ENCODE measurements at regions not wholly inside any gene's neighbourhood (a gene's known extent, or its start where the extent isn't known, plus 50 kb on each side); places are given as distances from the start of the nearest gene placed in this dataset.
"Not testable (repeated sequence)": the region's sequence is repeated elsewhere in the genome, so short reads cannot be mapped to it uniquely, and the experiment has no call there.

DNA sequence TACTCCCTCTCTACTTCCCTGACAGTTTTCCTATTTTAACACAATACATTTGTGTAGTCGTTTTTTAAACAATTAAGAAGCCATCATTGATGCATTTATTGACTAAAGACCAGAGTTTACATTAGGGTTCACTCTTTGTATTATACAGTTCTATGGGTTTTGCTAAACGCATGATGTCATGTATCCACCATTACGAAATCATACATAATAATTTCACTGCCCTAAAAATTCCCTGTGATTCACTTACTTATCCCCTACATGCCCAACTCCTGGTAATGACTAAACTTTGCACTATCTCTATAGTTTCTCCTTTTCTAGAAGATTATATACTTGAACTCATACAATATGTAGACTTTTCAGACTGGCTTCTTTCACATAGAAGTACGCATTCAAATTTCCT, 1016.5 kb upstream of the FOXG1 start:
- H3K4me1 ChIP-seq (ENCODE audit: control insufficient read depth, insufficient read depth, low read length): no peaks in the 10 kb centered on the region
- H3K36me3 ChIP-seq (ENCODE audit: control insufficient read depth, insufficient read depth, low read length): no peaks in the 10 kb centered on the region
- ChIA-PET POLR2A (no interaction called here), CTCF (no interaction called here)
- ATAC-seq (no peak), DNase-seq (ENCODE audit: low read depth, low spot score) (no peak)
- H3K27me3 ChIP-seq (ENCODE audit: control insufficient read depth, insufficient read depth, low read length): no peaks in the 10 kb centered on the region
- intact Hi-C loops (cut with micrococcal nuclease; ENCODE audit: unreplicated experiment) (no loop called here), in situ Hi-C loops (cut with HindIII; ENCODE audit: low pct_unique_long_range_greater_than_20kb, low sequenced_read_pairs) (no loop called here)
- no peak overlapping the region for H3K4me3 ChIP-seq (ENCODE audit: low read depth in 2 of 2, low read length in 2 of 2)
- H3K9me3 ChIP-seq (ENCODE audit: control insufficient read depth, insufficient read depth, low read depth, low read length): no peaks in the 10 kb centered on the region
- no peak for TF ChIP-seq TCF7L2 (IDR thresholded peaks at IDR 0.05; ENCODE audit: low read depth, low read length)
- no peak for TF ChIP-seq SIN3A (IDR thresholded peaks at IDR 0.05; ENCODE audit: borderline replicate concordance, insufficient read depth, low read depth, low read length)
- TF ChIP-seq CTCF (IDR thresholded peaks at IDR 0.05): no peak
- TF ChIP-seq POLR2AphosphoS5 (IDR thresholded peaks at IDR 0.05; ENCODE audit: low read depth, low read length): no peak
- TF ChIP-seq, protein P1, sequence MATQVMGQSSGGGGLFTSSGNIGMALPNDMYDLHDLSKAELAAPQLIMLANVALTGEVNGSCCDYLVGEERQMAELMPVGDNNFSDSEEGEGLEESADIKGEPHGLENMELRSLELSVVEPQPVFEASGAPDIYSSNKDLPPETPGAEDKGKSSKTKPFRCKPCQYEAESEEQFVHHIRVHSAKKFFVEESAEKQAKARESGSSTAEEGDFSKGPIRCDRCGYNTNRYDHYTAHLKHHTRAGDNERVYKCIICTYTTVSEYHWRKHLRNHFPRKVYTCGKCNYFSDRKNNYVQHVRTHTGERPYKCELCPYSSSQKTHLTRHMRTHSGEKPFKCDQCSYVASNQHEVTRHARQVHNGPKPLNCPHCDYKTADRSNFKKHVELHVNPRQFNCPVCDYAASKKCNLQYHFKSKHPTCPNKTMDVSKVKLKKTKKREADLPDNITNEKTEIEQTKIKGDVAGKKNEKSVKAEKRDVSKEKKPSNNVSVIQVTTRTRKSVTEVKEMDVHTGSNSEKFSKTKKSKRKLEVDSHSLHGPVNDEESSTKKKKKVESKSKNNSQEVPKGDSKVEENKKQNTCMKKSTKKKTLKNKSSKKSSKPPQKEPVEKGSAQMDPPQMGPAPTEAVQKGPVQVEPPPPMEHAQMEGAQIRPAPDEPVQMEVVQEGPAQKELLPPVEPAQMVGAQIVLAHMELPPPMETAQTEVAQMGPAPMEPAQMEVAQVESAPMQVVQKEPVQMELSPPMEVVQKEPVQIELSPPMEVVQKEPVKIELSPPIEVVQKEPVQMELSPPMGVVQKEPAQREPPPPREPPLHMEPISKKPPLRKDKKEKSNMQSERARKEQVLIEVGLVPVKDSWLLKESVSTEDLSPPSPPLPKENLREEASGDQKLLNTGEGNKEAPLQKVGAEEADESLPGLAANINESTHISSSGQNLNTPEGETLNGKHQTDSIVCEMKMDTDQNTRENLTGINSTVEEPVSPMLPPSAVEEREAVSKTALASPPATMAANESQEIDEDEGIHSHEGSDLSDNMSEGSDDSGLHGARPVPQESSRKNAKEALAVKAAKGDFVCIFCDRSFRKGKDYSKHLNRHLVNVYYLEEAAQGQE (IDR thresholded peaks at IDR 0.05; ENCODE audit: insufficient read depth in 1 of 2, low read depth in 2 of 2, low read length in 1 of 2): no peak
- no TSS peak for BruUV-seq (replicated peaks)
- H3K27ac ChIP-seq (ENCODE audit: low read length): no peak overlapping the region

DNA sequence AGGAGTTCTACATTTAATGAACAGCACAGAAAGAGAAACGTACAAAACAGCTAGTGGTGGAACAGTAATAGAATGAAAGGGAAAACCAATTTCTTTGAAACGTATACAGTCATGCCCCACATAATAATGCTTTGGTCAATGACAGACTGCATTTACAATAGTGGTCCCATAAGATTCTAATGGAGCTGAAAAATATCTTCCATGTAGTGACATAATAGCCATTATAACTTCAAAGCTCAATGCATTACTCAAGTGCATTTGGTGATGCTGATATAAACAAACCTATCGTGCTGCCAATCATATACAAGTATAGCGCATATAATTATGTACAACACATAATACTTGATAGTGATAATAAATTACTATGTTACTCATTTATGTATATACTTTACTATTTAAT, 1008.9 kb upstream of the FOXG1 start:
- H3K27ac ChIP-seq (ENCODE audit: low read length); ATAC-seq; intact Hi-C loops (cut with micrococcal nuclease; ENCODE audit: unreplicated experiment); CTCF ChIA-PET; BruUV-seq (replicated peaks); H3K9me3 ChIP-seq (ENCODE audit: control insufficient read depth, insufficient read depth, low read depth, low read length); H3K4me3 ChIP-seq (ENCODE audit: low read depth in 2 of 2, low read length in 2 of 2); POLR2A ChIA-PET; DNase-seq (ENCODE audit: low read depth, low spot score); H3K4me1 ChIP-seq (ENCODE audit: control insufficient read depth, insufficient read depth, low read length); H3K27me3 ChIP-seq (ENCODE audit: control insufficient read depth, insufficient read depth, low read length); H3K36me3 ChIP-seq (ENCODE audit: control insufficient read depth, insufficient read depth, low read length); in situ Hi-C loops (cut with HindIII; ENCODE audit: low pct_unique_long_range_greater_than_20kb, low sequenced_read_pairs): not testable (repeated sequence)

DNA sequence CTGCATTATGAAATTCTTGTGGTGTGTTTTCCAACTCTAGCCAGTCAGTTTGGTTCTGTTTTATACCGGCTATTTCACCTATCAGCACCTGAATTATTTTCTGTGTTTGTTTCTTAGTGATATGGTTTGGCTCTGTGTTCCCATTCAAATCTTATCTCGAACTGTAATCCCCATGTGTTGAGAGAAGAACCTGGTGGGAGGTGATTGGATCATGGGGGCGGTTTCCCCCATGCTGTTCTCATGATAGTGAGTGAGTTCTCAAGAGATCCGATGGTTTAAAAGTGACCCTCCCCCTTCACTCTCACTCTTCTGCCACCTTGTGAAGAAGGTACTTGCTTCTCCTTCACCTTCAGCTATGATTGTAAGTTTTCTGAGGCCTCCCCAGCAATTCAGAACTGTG, 1006.2 kb upstream of the FOXG1 start:
- POLR2A ChIA-PET; ATAC-seq; BruUV-seq (replicated peaks); H3K9me3 ChIP-seq (ENCODE audit: control insufficient read depth, insufficient read depth, low read depth, low read length); H3K27me3 ChIP-seq (ENCODE audit: control insufficient read depth, insufficient read depth, low read length); H3K36me3 ChIP-seq (ENCODE audit: control insufficient read depth, insufficient read depth, low read length); DNase-seq (ENCODE audit: low read depth, low spot score); in situ Hi-C loops (cut with HindIII; ENCODE audit: low pct_unique_long_range_greater_than_20kb, low sequenced_read_pairs); H3K4me3 ChIP-seq (ENCODE audit: low read depth in 2 of 2, low read length in 2 of 2); H3K4me1 ChIP-seq (ENCODE audit: control insufficient read depth, insufficient read depth, low read length); H3K27ac ChIP-seq (ENCODE audit: low read length); CTCF ChIA-PET; intact Hi-C loops (cut with micrococcal nuclease; ENCODE audit: unreplicated experiment): not testable (repeated sequence)

GRCh38 chr14:27799066-27800028, 967.2 kb upstream of the FOXG1 start:
- in situ Hi-C loops (cut with HindIII; ENCODE audit: low pct_unique_long_range_greater_than_20kb, low sequenced_read_pairs); H3K4me1 ChIP-seq (ENCODE audit: control insufficient read depth, insufficient read depth, low read length); POLR2A ChIA-PET; H3K27me3 ChIP-seq (ENCODE audit: control insufficient read depth, insufficient read depth, low read length); H3K36me3 ChIP-seq (ENCODE audit: control insufficient read depth, insufficient read depth, low read length); intact Hi-C loops (cut with micrococcal nuclease; ENCODE audit: unreplicated experiment); ATAC-seq; H3K9me3 ChIP-seq (ENCODE audit: control insufficient read depth, insufficient read depth, low read depth, low read length); H3K27ac ChIP-seq (ENCODE audit: low read length); CTCF ChIA-PET; H3K4me3 ChIP-seq (ENCODE audit: low read depth in 2 of 2, low read length in 2 of 2); DNase-seq (ENCODE audit: low read depth, low spot score); BruUV-seq (replicated peaks): not testable (repeated sequence)

DNA sequence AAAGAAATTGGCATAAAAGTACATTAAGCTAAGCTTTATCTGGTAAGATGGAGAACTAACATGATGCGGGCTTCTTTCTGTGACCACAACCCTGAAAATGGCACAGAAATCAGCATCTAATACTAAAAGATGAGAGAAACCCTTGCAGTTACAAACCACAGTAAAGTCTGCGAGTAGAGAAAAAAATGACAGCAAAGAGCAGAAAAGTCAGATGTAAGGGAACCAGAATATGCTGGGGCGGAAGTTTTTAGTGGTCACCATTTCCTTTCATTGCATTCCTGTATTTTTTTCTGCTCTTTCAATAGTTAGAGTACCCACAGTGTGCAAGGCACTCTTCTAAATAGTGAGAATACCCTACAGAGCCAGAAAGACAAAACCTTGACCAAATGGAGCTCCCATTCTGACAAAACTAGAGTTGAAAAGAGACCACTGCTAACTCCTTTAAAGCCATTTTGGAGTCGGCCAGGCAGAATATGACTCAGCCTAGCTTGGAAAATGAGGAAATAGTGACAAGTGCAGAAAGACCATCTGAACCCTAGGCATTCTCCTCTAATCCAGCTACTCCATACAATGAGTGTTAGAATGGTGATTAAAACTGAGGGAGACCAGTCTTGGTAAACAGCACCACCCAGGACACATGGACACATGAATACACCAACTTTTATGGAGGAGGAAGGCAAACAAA, 948.7 kb upstream of the FOXG1 start:
- H3K27ac ChIP-seq (ENCODE audit: low read length); ATAC-seq; CTCF ChIA-PET; in situ Hi-C loops (cut with HindIII; ENCODE audit: low pct_unique_long_range_greater_than_20kb, low sequenced_read_pairs); H3K4me3 ChIP-seq (ENCODE audit: low read depth in 2 of 2, low read length in 2 of 2); POLR2A ChIA-PET; H3K4me1 ChIP-seq (ENCODE audit: control insufficient read depth, insufficient read depth, low read length); intact Hi-C loops (cut with micrococcal nuclease; ENCODE audit: unreplicated experiment); H3K27me3 ChIP-seq (ENCODE audit: control insufficient read depth, insufficient read depth, low read length); BruUV-seq (replicated peaks); DNase-seq (ENCODE audit: low read depth, low spot score); H3K36me3 ChIP-seq (ENCODE audit: control insufficient read depth, insufficient read depth, low read length); H3K9me3 ChIP-seq (ENCODE audit: control insufficient read depth, insufficient read depth, low read depth, low read length): not testable (repeated sequence)
